ENCODE measurements at regions not wholly inside any gene's neighbourhood (a gene's known extent, or its start where the extent isn't known, plus 50 kb on each side); places are given as distances from the start of the nearest gene placed in this dataset.

- no peak for TF ChIP-seq CTCF (IDR thresholded peaks at IDR 0.05)
- no peak for TF ChIP-seq EZH2 (IDR thresholded peaks at IDR 0.05; ENCODE audit: borderline replicate concordance, insufficient read depth, low read depth, low read length, poor library complexity, severe bottlenecking)
Observed at GRCh38 chr1:37403166-37403565, 71.2 kb upstream of the ZC3H12A start.
